ENCODE measurements at regions not wholly inside any gene's neighbourhood (a gene's known extent, or its start where the extent isn't known, plus 50 kb on each side); places are given as distances from the start of the nearest gene placed in this dataset.

- WGBS, 2 donors = 57 to 70% methylated on average over 8 of the region's 8 CpGs
- intact Hi-C loops (cut with DNase I) = no loop called here
- DNase-seq (no peak), FAIRE-seq (no peak), ATAC-seq (no peak)
- Histone ChIP-seq H3K27me3 (no peaks in the 10 kb centered on the region), H3K27ac (no peak overlapping the region), H3K36me3 (no peaks in the 10 kb centered on the region), H3K4me1 (no peaks in the 10 kb centered on the region), H3K4me3 (no peak overlapping the region), H3K9me3 (no peaks in the 10 kb centered on the region)
- TF ChIP-seq, protein P1, sequence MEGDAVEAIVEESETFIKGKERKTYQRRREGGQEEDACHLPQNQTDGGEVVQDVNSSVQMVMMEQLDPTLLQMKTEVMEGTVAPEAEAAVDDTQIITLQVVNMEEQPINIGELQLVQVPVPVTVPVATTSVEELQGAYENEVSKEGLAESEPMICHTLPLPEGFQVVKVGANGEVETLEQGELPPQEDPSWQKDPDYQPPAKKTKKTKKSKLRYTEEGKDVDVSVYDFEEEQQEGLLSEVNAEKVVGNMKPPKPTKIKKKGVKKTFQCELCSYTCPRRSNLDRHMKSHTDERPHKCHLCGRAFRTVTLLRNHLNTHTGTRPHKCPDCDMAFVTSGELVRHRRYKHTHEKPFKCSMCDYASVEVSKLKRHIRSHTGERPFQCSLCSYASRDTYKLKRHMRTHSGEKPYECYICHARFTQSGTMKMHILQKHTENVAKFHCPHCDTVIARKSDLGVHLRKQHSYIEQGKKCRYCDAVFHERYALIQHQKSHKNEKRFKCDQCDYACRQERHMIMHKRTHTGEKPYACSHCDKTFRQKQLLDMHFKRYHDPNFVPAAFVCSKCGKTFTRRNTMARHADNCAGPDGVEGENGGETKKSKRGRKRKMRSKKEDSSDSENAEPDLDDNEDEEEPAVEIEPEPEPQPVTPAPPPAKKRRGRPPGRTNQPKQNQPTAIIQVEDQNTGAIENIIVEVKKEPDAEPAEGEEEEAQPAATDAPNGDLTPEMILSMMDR (IDR thresholded peaks at IDR 0.05) = no peak
Observed at GRCh38 chr4:147039976-147040575, 94.4 kb upstream of the TTC29 start.

- ATAC-seq = no peak
- H3K36me3 ChIP-seq = no peaks in the 10 kb centered on the region
Observed at GRCh38 chr4:147040874-147041273, 95.2 kb upstream of the TTC29 start.

GRCh38 chr4:147041376-147041775, 95.7 kb upstream of the TTC29 start:
- Histone ChIP-seq H3K4me3 (no peak overlapping the region), H3K4me1 (no peaks in the 10 kb centered on the region), H3K27me3 (no peaks in the 10 kb centered on the region), H3K36me3 (no peaks in the 10 kb centered on the region), H3K9me3 (no peaks in the 10 kb centered on the region), H3K27ac (no peak overlapping the region)
- DNase-seq (no peak), ATAC-seq (no peak), FAIRE-seq (no peak)
- WGBS, 2 donors = 46 to 53% methylated on average over 4 of the region's 4 CpGs
- TF ChIP-seq, protein P1 (IDR thresholded peaks at IDR 0.05) = no peak
- intact Hi-C loops (cut with DNase I) = no loop called here

More at GRCh38 chr4:147040874-147041273, 95.2 kb upstream of the TTC29 start:
- FAIRE-seq (no peak), DNase-seq (no peak)
- Histone ChIP-seq H3K4me1 (no peaks in the 10 kb centered on the region), H3K9me3 (no peaks in the 10 kb centered on the region), H3K4me3 (no peak overlapping the region), H3K27ac (no peak overlapping the region), H3K27me3 (no peaks in the 10 kb centered on the region)
- TF ChIP-seq, protein P1 (IDR thresholded peaks at IDR 0.05) = no peak
- intact Hi-C loops (cut with DNase I) = no loop called here
- 78 to 87% methylated on average over 3 of the region's 3 CpGs for WGBS, 2 donors

DNA sequence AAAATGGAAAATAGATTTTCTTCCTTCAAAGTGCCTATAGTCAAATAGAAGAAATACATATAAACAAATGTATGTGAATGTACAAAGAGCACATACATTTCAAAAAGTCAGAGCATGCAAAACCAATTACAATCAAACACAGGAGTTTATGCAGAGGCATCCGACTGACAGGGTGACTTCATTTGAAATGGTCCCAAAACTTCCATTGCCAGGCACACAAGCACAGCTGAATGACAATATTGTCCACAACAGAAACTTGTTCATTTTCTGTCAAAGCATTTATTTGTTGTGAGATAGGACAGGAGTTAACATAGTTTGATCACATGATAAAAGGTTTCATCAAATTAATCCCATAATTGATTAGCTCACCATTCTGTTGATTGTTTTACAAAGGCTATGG, 96.4 kb upstream of the TTC29 start:
- H3K27ac ChIP-seq = no peak overlapping the region
- no peaks in the 10 kb centered on the region for H3K36me3 ChIP-seq
- no peaks in the 10 kb centered on the region for H3K9me3 ChIP-seq
- H3K4me1 ChIP-seq = no peaks in the 10 kb centered on the region
- TF ChIP-seq, protein P1 (IDR thresholded peaks at IDR 0.05) = no peak
- 60 to 71% methylated on average over 1 of the region's 1 CpG for WGBS, 2 donors
- no peak overlapping the region for H3K4me3 ChIP-seq
- DNase-seq (no peak), ATAC-seq (no peak), FAIRE-seq (no peak)
- intact Hi-C loops (cut with DNase I) = no loop called here
- H3K27me3 ChIP-seq = no peaks in the 10 kb centered on the region

GRCh38 chr4:147044241-147044640, 98.6 kb upstream of the TTC29 start:
- no peak overlapping the region for H3K4me3 ChIP-seq
- no peak for FAIRE-seq

More at GRCh38 chr4:147044241-147044640, 98.6 kb upstream of the TTC29 start:
- no peaks in the 10 kb centered on the region for H3K27me3 ChIP-seq
- ATAC-seq (no peak), DNase-seq (no peak)
- no peaks in the 10 kb centered on the region for H3K9me3 ChIP-seq
- H3K36me3 ChIP-seq = no peaks in the 10 kb centered on the region
- intact Hi-C loops (cut with DNase I) = no loop called here
- H3K4me1 ChIP-seq = no peaks in the 10 kb centered on the region
- TF ChIP-seq, protein P1 (IDR thresholded peaks at IDR 0.05) = no peak
- 13% methylated on average over 4 of the region's 4 CpGs for WGBS, 2 donors
- H3K27ac ChIP-seq = no peak overlapping the region

Measured in pancreas (tissue), 10 donors.